ENCODE measurements at regions not wholly inside any gene's neighbourhood (a gene's known extent, or its start where the extent isn't known, plus 50 kb on each side); places are given as distances from the start of the nearest gene placed in this dataset.
"Not testable (repeated sequence)": the region's sequence is repeated elsewhere in the genome, so short reads cannot be mapped to it uniquely, and the experiment has no call there.

GRCh38 chr15:53196242-53196641 is 406.1 kb upstream of the ONECUT1 start:
- ATAC-seq (no peak), DNase-seq (ENCODE audit: low read depth in 1 of 2, low spot score in 1 of 2) (no peak), FAIRE-seq (no peak)
- Histone ChIP-seq H3K4me1 (0 out of 3 replicates have a peak, but pooled peaks cover 6% of the 10 kb centered on the region), H3K4me2 (no peak overlapping the region), H3K4me3 (no peak overlapping the region), H3K9me3 (no peaks in the 10 kb centered on the region), H3K27ac (no peak overlapping the region)
- ChIA-PET POLR2A (no interaction called here), CTCF (interaction anchor here (1.0 to 2.4 kb wide), 8 partner anchors 35 to 441 kb away, joined by 3 to 20 read pairs (median 4); no protein-coding TSS in a partner anchor)
- TF ChIP-seq BHLHE40 (IDR thresholded peaks at IDR 0.05; ENCODE audit: low read depth, low read length): no peak
- WGBS (ENCODE audit: missing lambda C conversion rate): 55% methylated on average over 5 of the region's 5 CpGs

GRCh38 chr15:53193149-53193548 is 403.0 kb upstream of the ONECUT1 start:
- Histone ChIP-seq H3K4me3 (no peak overlapping the region), H3K27ac (no peak overlapping the region), H3K4me2 (no peak overlapping the region), H3K9me3 (no peaks in the 10 kb centered on the region), H3K4me1 (0 out of 3 replicates have a peak, but pooled peaks cover 6% of the 10 kb centered on the region)
- 38% methylated on average over 2 of the region's 2 CpGs for WGBS (ENCODE audit: missing lambda C conversion rate)
- ATAC-seq (no peak), FAIRE-seq (peak; percentile 32), DNase-seq (ENCODE audit: low read depth in 1 of 2, low spot score in 1 of 2) (peak in 1 of 2 experiments; percentile 19)
- CTCF ChIA-PET: interaction anchor here (1.0 kb wide), 1 partner anchor 19 kb away, joined by 3 read pairs; no protein-coding TSS in a partner anchor
- TF ChIP-seq CBX8 (IDR thresholded peaks at IDR 0.05) (no peak), HOXA7 (CRISPR knock-in tag; IDR thresholded peaks at IDR 0.05) (no peak), REST (IDR thresholded peaks at IDR 0.05) (peak; percentile 95), NFE2L2 (conservative IDR thresholded peaks at IDR 0.05; ENCODE audit: low read length) (no peak), EHMT2 (IDR thresholded peaks at IDR 0.05; ENCODE audit: low read depth) (peak; percentile 45; the same call in 1 of the 2 replicates), KDM5A (IDR thresholded peaks at IDR 0.05) (no peak), FOSL2 (IDR thresholded peaks at IDR 0.05) (no peak), FOSL2 (CRISPR knock-in tag; IDR thresholded peaks at IDR 0.05) (peak; percentile 19; the same call in 1 of the 2 replicates), MAX (IDR thresholded peaks at IDR 0.05) (no peak)
- POLR2A ChIA-PET: no interaction called here

GRCh38 chr15:53189860-53190259 is 399.7 kb upstream of the ONECUT1 start:
- FAIRE-seq (no peak), DNase-seq (ENCODE audit: low read depth in 1 of 2, low spot score in 1 of 2) (no peak), ATAC-seq (no peak)
- no peaks in the 10 kb centered on the region for H3K9me3 ChIP-seq
- H3K4me3 ChIP-seq: no peak overlapping the region
- H3K4me1 ChIP-seq: no peaks in the 10 kb centered on the region
- no peak overlapping the region for H3K27ac ChIP-seq
- POLR2A ChIA-PET: no interaction called here
- TF ChIP-seq HES2 (IDR thresholded peaks at IDR 0.05) (no peak), MYC (IDR thresholded peaks at IDR 0.05; ENCODE audit: borderline replicate concordance, low read length) (no peak), HEYL (CRISPR knock-in tag; IDR thresholded peaks at IDR 0.05) (no peak), HMGXB4 (CRISPR knock-in tag; IDR thresholded peaks at IDR 0.05; ENCODE audit: borderline replicate concordance) (no peak), MAFK (IDR thresholded peaks at IDR 0.05; ENCODE audit: partially characterized antibody) (no peak), KDM1A (IDR thresholded peaks at IDR 0.05; ENCODE audit: low read depth) (no peak), EHMT2 (IDR thresholded peaks at IDR 0.05; ENCODE audit: low read depth) (no peak), USF2 (IDR thresholded peaks at IDR 0.05) (no peak), EP300 (IDR thresholded peaks at IDR 0.05) (no peak)
- CTCF ChIA-PET: interaction anchor here (0.8 to 0.9 kb wide), 2 partner anchors 59 to 410 kb away, joined by 3 read pairs; no protein-coding TSS in a partner anchor
- WGBS (ENCODE audit: missing lambda C conversion rate): 11% methylated on average over 4 of the region's 4 CpGs
- no peak overlapping the region for H3K4me2 ChIP-seq

GRCh38 chr15:53183449-53183848 is 393.3 kb upstream of the ONECUT1 start:
- ATAC-seq; FAIRE-seq; DNase-seq (ENCODE audit: low read depth in 1 of 2, low spot score in 1 of 2); H3K27ac ChIP-seq; H3K9me3 ChIP-seq; H3K4me2 ChIP-seq; POLR2A ChIA-PET; H3K4me3 ChIP-seq; H3K4me1 ChIP-seq: not testable (repeated sequence)
- CTCF ChIA-PET: interaction anchor here (2.6 kb wide), 1 partner anchor 14 kb away, joined by 9 read pairs; no protein-coding TSS in a partner anchor
- WGBS (ENCODE audit: missing lambda C conversion rate): 21% methylated on average over 9 of the region's 9 CpGs
